ENCODE measurements at regions not wholly inside any gene's neighbourhood (a gene's known extent, or its start where the extent isn't known, plus 50 kb on each side); places are given as distances from the start of the nearest gene placed in this dataset.

GRCh38 chr12:107610021-107610859, 75.4 kb upstream of the PWP1 start:
- TF ChIP-seq CTCF (IDR thresholded peaks at IDR 0.05) (peak in 5 of 7 experiments; percentile 5 to 31 (median 23)), POLR2A (IDR thresholded peaks at IDR 0.05) (no peak)

All from body of pancreas (tissue), 4 donors.